HS-27A (cell line): ENCODE measurements at regions not wholly inside any gene's neighbourhood (a gene's known extent, or its start where the extent isn't known, plus 50 kb on each side); places are given as distances from the start of the nearest gene placed in this dataset.
A peak's percentile ranks its signal among the peaks of the same experiment; 100 is the strongest.
"Not testable (repeated sequence)": the region's sequence is repeated elsewhere in the genome, so short reads cannot be mapped to it uniquely, and the experiment has no call there.

ENCODE experiments used
- DNase-seq: peaks from one replicate; pipeline ENCODE4 v3.0.0-alpha.2; 2012; ENCODE audit warnings: low read depth, missing footprints

GRCh38 chr4:64821219-64821976 is 412.1 kb upstream of the TECRL start:
- DNase-seq = no peak

GRCh38 chr4:64814616-64815015 is 405.4 kb upstream of the TECRL start:
- DNase-seq = no peak

GRCh38 chr4:64807821-64808220 is 398.6 kb upstream of the TECRL start:
- no peak for DNase-seq

GRCh38 chr4:64799751-64800150 is 390.5 kb upstream of the TECRL start:
- no peak for DNase-seq

GRCh38 chr4:64798828-64799227 is 389.6 kb upstream of the TECRL start:
- not testable (repeated sequence) for DNase-seq

GRCh38 chr4:64796581-64796980 is 387.3 kb upstream of the TECRL start:
- DNase-seq = no peak

GRCh38 chr4:64784125-64784524 is 374.9 kb upstream of the TECRL start:
- peak; percentile 47 for DNase-seq

GRCh38 chr4:64781737-64782326 is 372.6 kb upstream of the TECRL start:
- DNase-seq = peak; percentile 47

- DNase-seq = no peak
These were observed 371.4 kb upstream of the TECRL start for GRCh38 chr4:64780664-64781063.

- no peak for DNase-seq
These were observed 368.0 kb upstream of the TECRL start for GRCh38 chr4:64777286-64777685.

GRCh38 chr4:64776820-64777219 is 367.6 kb upstream of the TECRL start:
- DNase-seq = no peak

- DNase-seq = no peak
These were observed 365.4 kb upstream of the TECRL start for GRCh38 chr4:64774626-64775025.

GRCh38 chr4:64771149-64771548 is 361.9 kb upstream of the TECRL start:
- DNase-seq = no peak

GRCh38 chr4:64767547-64767946 is 358.3 kb upstream of the TECRL start:
- no peak for DNase-seq

GRCh38 chr4:64766565-64766964 is 357.3 kb upstream of the TECRL start:
- no peak for DNase-seq

- no peak for DNase-seq
These were observed 346.8 kb upstream of the TECRL start for GRCh38 chr4:64756016-64756415.

- no peak for DNase-seq
These were observed 338.9 kb upstream of the TECRL start for GRCh38 chr4:64747919-64748715.

GRCh38 chr4:64738240-64738639 is 329.0 kb upstream of the TECRL start:
- no peak for DNase-seq

- DNase-seq = not testable (repeated sequence)
These were observed 328.5 kb upstream of the TECRL start for GRCh38 chr4:64737854-64738138.

- no peak for DNase-seq
These were observed 328.0 kb upstream of the TECRL start for GRCh38 chr4:64737026-64737853.

GRCh38 chr4:64729561-64729960 is 320.3 kb upstream of the TECRL start:
- DNase-seq = no peak

- no peak for DNase-seq
These were observed 318.7 kb upstream of the TECRL start for GRCh38 chr4:64727960-64728359.
